Breast epithelium (tissue), 4 donors: ENCODE measurements at regions not wholly inside any gene's neighbourhood (a gene's known extent, or its start where the extent isn't known, plus 50 kb on each side); places are given as distances from the start of the nearest gene placed in this dataset.
"Not testable (repeated sequence)": the region's sequence is repeated elsewhere in the genome, so short reads cannot be mapped to it uniquely, and the experiment has no call there.

Source experiments
- DNase-seq, 2 donors: peaks; one replicate each; pipeline ENCODE4 v3.0.0-alpha.2; 2019; ENCODE audit warnings: low spot score in 2 of 2
- H3K27ac ChIP-seq, 2 donors: fragments of 200-600 bp; sonication (generic) in 1 of 2; one replicate each; pipeline ENCODE4 v1.5.1; 2016 to 2019; ENCODE audit warnings: mild to moderate bottlenecking in 1 of 2
- H3K27me3 ChIP-seq, 2 donors: fragments of 200-600 bp; sonication (generic) in 1 of 2; one replicate each; pipeline versions ENCODE4 v1.5.1 to v1.6.0; 2017 to 2019; ENCODE audit warnings: control low read depth in 1 of 2, mild to moderate bottlenecking in 1 of 2
- H3K36me3 ChIP-seq: fragments of 200-600 bp; one replicate; pipeline ENCODE4 v1.5.1; 2019
- H3K4me1 ChIP-seq, 2 donors: fragments of 200-600 bp; sonication (generic); one replicate each; pipeline ENCODE4 v1.5.1; 2016 to 2019; ENCODE audit warnings: control low read depth in 1 of 2
- H3K4me3 ChIP-seq, 3 donors: fragments of 200-600 bp; sonication (generic); 1 replicate in 2 of 3; 2 replicates in 1 of 3; pipeline ENCODE4 v1.5.1; 2016 to 2019; ENCODE audit warnings: mild to moderate bottlenecking in 3 of 3, moderate library complexity in 2 of 3
- H3K9me3 ChIP-seq, 2 donors: fragments of 200-600 bp; sonication (generic) in 1 of 2; one replicate each; pipeline ENCODE4 v1.5.1; 2016 to 2019; ENCODE audit warnings: control low read depth in 1 of 2
- POLR2A ChIP-seq: fragments of 450-650 bp; IDR thresholded peaks from one replicate; pipeline ENCODE4 v1.6.1; 2016; ENCODE audit warnings: antibody characterized with exemption, mild to moderate bottlenecking, moderate library complexity
- POLR2AphosphoS5 ChIP-seq, 3 donors: sonication (generic); formaldehyde crosslinking; IDR thresholded peaks; one replicate each; pipeline ENCODE4 v1.6.1; 2017; ENCODE audit warnings: antibody characterized with exemption in 3 of 3
- intact Hi-C: fragments of 100-400 bp; cut with DNase I; formaldehyde crosslinking; loops from one replicate; pipeline ENCODE4 v1.15.1; 2023; ENCODE audit warnings: low total_unique reads
- TF ChIP-seq, protein P1 (sequence below), 3 donors: fragments of 450-650 bp; IDR thresholded peaks; one replicate each; pipeline ENCODE4 v1.5.1; 2016 to 2017; ENCODE audit warnings: antibody characterized with exemption in 3 of 3, mild to moderate bottlenecking in 3 of 3, moderate library complexity in 3 of 3

DNA sequence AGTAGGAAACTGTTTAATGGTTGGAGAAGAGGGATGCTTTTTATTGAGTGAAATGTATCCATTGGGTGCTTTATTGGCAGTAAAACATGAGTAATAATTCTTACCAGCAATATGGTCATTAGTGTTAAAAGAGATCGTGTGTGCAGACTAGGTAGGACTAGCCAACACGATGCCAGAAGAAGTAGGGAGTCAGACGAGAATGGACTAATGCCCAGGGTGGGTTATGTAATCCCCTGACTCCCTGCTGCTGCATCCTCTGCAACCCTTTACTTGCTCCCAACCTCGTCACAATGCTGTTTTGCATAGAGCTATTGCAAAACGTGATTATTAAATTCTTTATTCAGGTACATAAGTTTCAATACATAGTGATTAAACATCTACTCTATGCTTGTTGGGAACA, 1213.7 kb downstream of the GATA3 start:
- H3K9me3 ChIP-seq = no peaks in the 10 kb centered on the region
- DNase-seq = no peak
- no peaks in the 10 kb centered on the region for H3K36me3 ChIP-seq
- H3K27ac ChIP-seq = no peak overlapping the region
- H3K4me3 ChIP-seq = no peak overlapping the region
- intact Hi-C loops = no loop called here
- TF ChIP-seq POLR2AphosphoS5 (IDR thresholded peaks at IDR 0.05) (no peak), POLR2A (no peak)
- TF ChIP-seq, protein P1, sequence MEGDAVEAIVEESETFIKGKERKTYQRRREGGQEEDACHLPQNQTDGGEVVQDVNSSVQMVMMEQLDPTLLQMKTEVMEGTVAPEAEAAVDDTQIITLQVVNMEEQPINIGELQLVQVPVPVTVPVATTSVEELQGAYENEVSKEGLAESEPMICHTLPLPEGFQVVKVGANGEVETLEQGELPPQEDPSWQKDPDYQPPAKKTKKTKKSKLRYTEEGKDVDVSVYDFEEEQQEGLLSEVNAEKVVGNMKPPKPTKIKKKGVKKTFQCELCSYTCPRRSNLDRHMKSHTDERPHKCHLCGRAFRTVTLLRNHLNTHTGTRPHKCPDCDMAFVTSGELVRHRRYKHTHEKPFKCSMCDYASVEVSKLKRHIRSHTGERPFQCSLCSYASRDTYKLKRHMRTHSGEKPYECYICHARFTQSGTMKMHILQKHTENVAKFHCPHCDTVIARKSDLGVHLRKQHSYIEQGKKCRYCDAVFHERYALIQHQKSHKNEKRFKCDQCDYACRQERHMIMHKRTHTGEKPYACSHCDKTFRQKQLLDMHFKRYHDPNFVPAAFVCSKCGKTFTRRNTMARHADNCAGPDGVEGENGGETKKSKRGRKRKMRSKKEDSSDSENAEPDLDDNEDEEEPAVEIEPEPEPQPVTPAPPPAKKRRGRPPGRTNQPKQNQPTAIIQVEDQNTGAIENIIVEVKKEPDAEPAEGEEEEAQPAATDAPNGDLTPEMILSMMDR (IDR thresholded peaks at IDR 0.05) = no peak
- H3K27me3 ChIP-seq = no peaks in the 10 kb centered on the region
- no peaks in the 10 kb centered on the region for H3K4me1 ChIP-seq

DNA sequence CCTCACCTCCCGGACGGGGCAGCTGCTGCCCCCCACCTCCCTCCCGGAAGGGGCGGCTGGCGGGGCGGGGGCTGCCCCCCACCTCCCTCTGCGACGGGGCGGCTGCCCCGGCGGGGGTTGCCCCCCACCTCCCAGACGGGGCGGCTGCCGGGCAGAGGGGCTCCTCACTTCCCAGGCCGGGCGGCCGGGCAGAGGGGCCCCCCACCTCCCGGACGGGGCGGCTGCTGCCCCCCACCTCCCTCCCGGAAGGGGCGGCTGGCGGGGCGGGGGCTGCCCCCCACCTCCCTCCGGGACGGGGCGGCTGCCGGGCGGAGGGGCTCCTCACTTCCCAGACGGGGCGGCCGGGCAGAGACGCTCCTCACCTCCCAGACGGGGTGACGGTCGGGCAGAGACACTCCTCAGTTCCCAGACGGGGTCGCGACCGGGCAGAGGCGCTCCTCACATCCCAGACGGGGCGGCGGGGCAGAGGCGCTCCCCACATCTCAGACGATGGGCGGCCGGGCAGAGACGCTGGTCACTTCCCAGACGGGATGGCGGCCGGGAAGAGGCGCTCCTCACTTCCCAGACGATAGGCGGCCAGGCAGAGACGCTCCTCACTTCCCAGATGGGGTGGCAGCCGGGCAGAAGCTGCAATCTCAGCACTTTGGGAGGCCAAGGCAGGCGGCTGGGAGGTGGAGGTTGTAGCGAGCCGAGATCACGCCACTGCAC, 1218.8 kb downstream of the GATA3 start:
- H3K4me1 ChIP-seq, DNase-seq, H3K27ac ChIP-seq, H3K36me3 ChIP-seq, intact Hi-C loops, H3K9me3 ChIP-seq, H3K4me3 ChIP-seq, H3K27me3 ChIP-seq: not testable (repeated sequence)

DNA sequence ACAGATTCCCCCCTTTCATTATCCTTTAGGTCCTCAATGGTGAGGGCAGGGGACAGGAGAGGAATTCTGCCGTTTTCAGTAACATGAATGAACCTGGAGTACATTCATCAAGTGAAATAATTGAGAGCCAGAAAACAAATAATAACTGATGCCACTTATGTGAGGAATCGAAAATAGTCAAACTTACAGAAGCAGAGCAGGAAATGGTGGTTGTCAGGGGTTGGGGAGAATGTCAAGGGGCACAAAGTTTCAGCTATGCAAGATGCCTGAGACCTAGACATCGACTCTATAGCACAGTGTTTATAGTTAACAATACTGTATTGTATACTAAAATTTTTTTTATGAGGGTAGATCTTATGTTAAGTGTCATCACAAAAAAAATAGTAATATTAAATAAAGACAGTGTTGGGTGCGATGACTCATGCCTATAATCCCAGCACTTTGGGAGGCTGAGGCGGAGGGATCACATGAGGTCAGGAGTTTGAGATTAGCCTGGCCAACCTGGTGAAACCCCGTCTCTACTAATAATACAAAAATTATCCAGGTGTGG, 1219.8 kb downstream of the GATA3 start:
- no peak for DNase-seq
- H3K27me3 ChIP-seq = no peaks in the 10 kb centered on the region
- intact Hi-C loops = no loop called here
- no peak overlapping the region for H3K27ac ChIP-seq
- TF ChIP-seq POLR2A (no peak), POLR2AphosphoS5 (IDR thresholded peaks at IDR 0.05) (no peak)
- TF ChIP-seq, protein P1 (IDR thresholded peaks at IDR 0.05) = no peak
- H3K4me1 ChIP-seq = no peaks in the 10 kb centered on the region
- no peak overlapping the region for H3K4me3 ChIP-seq
- no peaks in the 10 kb centered on the region for H3K9me3 ChIP-seq
- H3K36me3 ChIP-seq = no peaks in the 10 kb centered on the region

DNA sequence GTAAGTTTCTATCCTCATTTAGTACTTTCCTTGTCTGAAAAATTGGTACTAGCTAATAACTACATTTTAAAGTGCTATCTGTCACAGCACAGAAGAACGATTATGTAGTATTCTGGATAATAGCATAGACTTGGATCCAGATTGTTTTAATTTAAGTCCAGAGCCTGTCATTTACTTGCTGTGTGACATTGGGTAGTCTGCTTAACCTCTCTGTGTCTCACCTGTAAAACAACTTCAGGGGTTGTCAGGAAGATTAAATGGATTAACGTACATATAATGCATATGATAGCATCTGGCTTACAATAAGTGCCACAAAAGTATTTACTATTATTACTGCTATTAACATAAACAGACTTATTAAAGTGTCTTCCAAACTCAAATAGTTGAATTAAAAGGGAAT, 1221.4 kb downstream of the GATA3 start:
- TF ChIP-seq POLR2A (no peak), POLR2AphosphoS5 (IDR thresholded peaks at IDR 0.05) (no peak)
- TF ChIP-seq, protein P1 (IDR thresholded peaks at IDR 0.05) = no peak
- Histone ChIP-seq H3K4me1 (no peaks in the 10 kb centered on the region), H3K27me3 (no peaks in the 10 kb centered on the region)

DNA sequence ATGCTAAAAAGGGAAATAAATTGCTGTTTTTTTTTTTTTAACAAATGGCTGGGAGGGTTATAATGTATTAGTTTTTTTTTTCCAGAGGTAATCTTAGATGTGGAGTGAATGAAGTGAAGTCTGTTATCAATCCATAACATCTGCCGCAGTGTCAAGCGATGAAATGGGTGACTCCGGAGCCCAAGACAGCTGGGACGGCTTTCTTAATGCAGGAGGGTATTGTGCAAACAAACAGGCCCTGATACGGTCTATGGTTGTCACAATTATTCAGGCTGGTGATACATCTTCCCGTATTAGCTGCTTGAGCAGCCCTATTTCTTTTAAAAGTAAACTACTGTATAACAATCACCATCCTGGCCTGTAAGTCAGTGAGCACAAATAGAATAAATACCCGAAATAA, 1231.2 kb downstream of the GATA3 start:
- TF ChIP-seq POLR2AphosphoS5 (IDR thresholded peaks at IDR 0.05) = no peak
- no peaks in the 10 kb centered on the region for H3K27me3 ChIP-seq

More for the DNA sequence above, 1221.4 kb downstream of the GATA3 start:
- Histone ChIP-seq H3K4me3 (no peak overlapping the region), H3K36me3 (no peaks in the 10 kb centered on the region), H3K9me3 (no peaks in the 10 kb centered on the region), H3K27ac (no peak overlapping the region)
- no peak for DNase-seq
- intact Hi-C loops = no loop called here

DNA sequence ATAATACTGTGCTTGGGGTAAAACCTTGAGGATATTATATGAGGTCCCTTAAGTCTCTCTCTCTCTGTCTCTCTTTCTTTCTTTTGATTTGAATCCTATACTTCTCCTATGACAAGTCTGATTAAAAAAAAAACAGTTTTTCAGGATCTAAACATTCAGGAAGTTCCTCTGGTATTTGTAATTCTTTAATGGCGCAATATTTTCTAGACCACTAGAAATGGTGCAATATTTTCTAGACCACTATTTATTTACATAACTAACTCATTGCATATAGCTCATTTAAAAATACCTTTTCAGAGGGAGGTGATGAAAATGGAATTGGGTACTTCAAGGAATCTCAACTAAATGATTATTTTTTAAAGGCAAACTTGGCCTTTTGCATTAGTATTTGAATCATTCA, 1235.3 kb downstream of the GATA3 start:
- no peak overlapping the region for H3K27ac ChIP-seq
- no peak for DNase-seq
- TF ChIP-seq POLR2A (no peak), POLR2AphosphoS5 (IDR thresholded peaks at IDR 0.05) (no peak)
- TF ChIP-seq, protein P1 (IDR thresholded peaks at IDR 0.05) = no peak
- H3K4me1 ChIP-seq = no peaks in the 10 kb centered on the region
- intact Hi-C loops = no loop called here
- no peak overlapping the region for H3K4me3 ChIP-seq
- H3K9me3 ChIP-seq = no peaks in the 10 kb centered on the region
- H3K36me3 ChIP-seq = no peaks in the 10 kb centered on the region
- no peaks in the 10 kb centered on the region for H3K27me3 ChIP-seq

More for the DNA sequence above, 1231.2 kb downstream of the GATA3 start:
- Histone ChIP-seq H3K4me1 (no peaks in the 10 kb centered on the region), H3K27ac (no peak overlapping the region), H3K36me3 (no peaks in the 10 kb centered on the region), H3K9me3 (no peaks in the 10 kb centered on the region), H3K4me3 (no peak overlapping the region)
- no peak for DNase-seq
- intact Hi-C loops = no loop called here
